GM23338 (cell line): ENCODE measurements at regions not wholly inside any gene's neighbourhood (a gene's known extent, or its start where the extent isn't known, plus 50 kb on each side); places are given as distances from the start of the nearest gene placed in this dataset.

Source experiments
- ATAC-seq: fragments of 200-7000 bp; cut with Tn5 transposase; 3 replicates; pipeline ENCODE4 v1.9.1; 2020
- DNase-seq: peaks from one replicate; pipeline ENCODE4 v3.0.0-alpha.2; 2015; ENCODE audit warnings: low spot score
- H2AFZ ChIP-seq: fragments of 200-600 bp; sonication (generic); 2 replicates; pipeline ENCODE4 v1.8.0; 2016; ENCODE audit warnings: antibody characterized with exemption, mild to moderate bottlenecking, moderate library complexity
- H3F3A ChIP-seq: fragments of 200-600 bp; sonication (generic); replicated peaks from 2 replicates; pipeline ENCODE4 v1.8.0; 2017; ENCODE audit warnings: antibody characterized with exemption, mixed run types, low read depth
- H3K27ac ChIP-seq: fragments of 200-600 bp; sonication (generic); 2 replicates; pipeline ENCODE4 v1.6.1; 2016; ENCODE audit warnings: low read depth
- H3K27me3 ChIP-seq: fragments of 200-600 bp; sonication (generic); 2 replicates; pipeline ENCODE4 v1.8.0; 2016; ENCODE audit warnings: mild to moderate bottlenecking, mixed run types, moderate library complexity; ENCODE audit not compliant: insufficient read depth
- H3K36me3 ChIP-seq: fragments of 200-600 bp; sonication (generic); 2 replicates; pipeline ENCODE4 v1.8.0; 2016; ENCODE audit warnings: mild to moderate bottlenecking; ENCODE audit not compliant: insufficient read depth
- H3K4me1 ChIP-seq: fragments of 200-600 bp; sonication (generic); 2 replicates; pipeline ENCODE4 v1.8.0; 2016; ENCODE audit warnings: mild to moderate bottlenecking, moderate library complexity; ENCODE audit not compliant: insufficient read depth
- H3K4me2 ChIP-seq: fragments of 200-600 bp; sonication (generic); 2 replicates; pipeline ENCODE4 v1.7.1; 2017; ENCODE audit warnings: mixed run types
- H3K4me3 ChIP-seq: fragments of 200-600 bp; sonication (generic); 2 replicates; pipeline ENCODE4 v1.6.1; 2016; ENCODE audit warnings: mixed run types
- H3K79me2 ChIP-seq: fragments of 200-600 bp; sonication (generic); replicated peaks from 2 replicates; pipeline ENCODE4 v1.8.0; 2017; ENCODE audit warnings: mild to moderate bottlenecking; ENCODE audit not compliant: insufficient read depth
- H3K9me2 ChIP-seq: fragments of 200-600 bp; sonication (generic); 2 replicates; pipeline ENCODE4 v1.8.0; 2017; ENCODE audit not compliant: insufficient read depth
- H4K20me1 ChIP-seq: fragments of 200-600 bp; sonication (generic); replicated peaks from 2 replicates; pipeline ENCODE4 v1.8.0; 2017; ENCODE audit warnings: mild to moderate bottlenecking; ENCODE audit not compliant: insufficient read depth
- H3K27ac Mint-ChIP-seq: 2 replicates; pipeline ENCODE4 v1.8.0; 2020; ENCODE audit warnings: inconsistent platforms, mild to moderate bottlenecking, moderate library complexity, mixed read lengths
- H3K27me3 Mint-ChIP-seq: 3 replicates; pipeline ENCODE4 v1.8.0; 2022; ENCODE audit warnings: low read depth, mild to moderate bottlenecking, moderate library complexity, mixed read lengths, inconsistent platforms; ENCODE audit not compliant: insufficient read depth, poor library complexity
- H3K36me3 Mint-ChIP-seq: 3 replicates; pipeline ENCODE4 v1.8.0; 2021; ENCODE audit warnings: low read depth, mild to moderate bottlenecking, inconsistent platforms, moderate library complexity, mixed read lengths
- H3K4me1 Mint-ChIP-seq: 3 replicates; pipeline ENCODE4 v1.8.0; 2020; ENCODE audit warnings: mild to moderate bottlenecking, inconsistent platforms, mixed read lengths
- H3K4me3 Mint-ChIP-seq: 3 replicates; pipeline ENCODE4 v1.8.0; 2021; ENCODE audit warnings: moderate library complexity, mild to moderate bottlenecking, inconsistent platforms, mixed read lengths
- H3K9me3 Mint-ChIP-seq: 3 replicates; pipeline ENCODE4 v1.8.0; 2020; ENCODE audit warnings: moderate library complexity, mild to moderate bottlenecking, inconsistent platforms, mixed read lengths
- EZH2 ChIP-seq: fragments of 200-600 bp; sonication (generic); IDR thresholded peaks from one replicate; pipeline ENCODE4 v1.8.0; 2017; ENCODE audit warnings: antibody characterized with exemption, mild to moderate bottlenecking, low read depth; ENCODE audit not compliant: unreplicated experiment
- POLR2AphosphoS5 ChIP-seq: IDR thresholded peaks from 2 replicates; pipeline ENCODE4 v1.6.1; 2016; ENCODE audit warnings: antibody characterized with exemption, low read depth
- ZNF114 ChIP-seq: fragments of 250-450 bp; sonication (Bioruptor Pico); IDR thresholded peaks from 2 replicates; pipeline ENCODE4 v1.5.0; 2020; ENCODE audit warnings: mild to moderate bottlenecking, moderate library complexity
- TF ChIP-seq, protein P1 (sequence below): IDR thresholded peaks from 2 replicates; pipeline ENCODE4 v1.6.1; 2016; ENCODE audit warnings: antibody characterized with exemption
- TF ChIP-seq, protein P2 (sequence below): fragments of 250-450 bp; sonication (Bioruptor Pico); IDR thresholded peaks from 2 replicates; pipeline ENCODE4 v1.5.0; 2020; ENCODE audit warnings: mild to moderate bottlenecking, moderate library complexity

DNA sequence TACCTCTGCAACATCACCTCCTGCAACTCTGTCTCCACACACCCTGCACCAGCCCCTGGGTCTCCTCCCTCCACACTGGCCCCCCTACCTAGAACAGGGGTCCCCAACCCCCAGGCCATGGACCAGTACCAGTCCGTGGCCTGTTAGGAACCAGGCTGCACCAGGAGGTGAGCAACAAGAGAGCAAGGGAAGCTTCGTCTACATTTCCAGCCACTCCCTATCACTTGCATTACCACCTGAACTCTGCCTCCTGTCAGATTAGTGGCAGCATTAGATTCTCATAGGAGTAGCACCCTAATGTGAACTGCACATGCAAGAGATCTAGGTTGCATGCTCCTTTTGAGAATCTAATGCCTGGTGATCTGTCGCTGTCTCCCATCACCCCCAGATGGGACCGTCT lies 108.8 kb upstream of the WDR11 start:
- no peaks in the 10 kb centered on the region for H4K20me1 ChIP-seq
- no peak overlapping the region for H2AFZ ChIP-seq
- TF ChIP-seq, protein P1, sequence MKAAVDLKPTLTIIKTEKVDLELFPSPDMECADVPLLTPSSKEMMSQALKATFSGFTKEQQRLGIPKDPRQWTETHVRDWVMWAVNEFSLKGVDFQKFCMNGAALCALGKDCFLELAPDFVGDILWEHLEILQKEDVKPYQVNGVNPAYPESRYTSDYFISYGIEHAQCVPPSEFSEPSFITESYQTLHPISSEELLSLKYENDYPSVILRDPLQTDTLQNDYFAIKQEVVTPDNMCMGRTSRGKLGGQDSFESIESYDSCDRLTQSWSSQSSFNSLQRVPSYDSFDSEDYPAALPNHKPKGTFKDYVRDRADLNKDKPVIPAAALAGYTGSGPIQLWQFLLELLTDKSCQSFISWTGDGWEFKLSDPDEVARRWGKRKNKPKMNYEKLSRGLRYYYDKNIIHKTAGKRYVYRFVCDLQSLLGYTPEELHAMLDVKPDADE: no peak
- no peak for TF ChIP-seq POLR2AphosphoS5
- no peak for TF ChIP-seq ZNF114 (CRISPR knock-in tag)
- no peak overlapping the region for H3K4me2 ChIP-seq
- Mint-ChIP-seq H3K4me3 (no peak overlapping the region), H3K4me1 (peaks cover 11% of the 10 kb centered on the region), H3K9me3 (peaks cover 2% of the 10 kb centered on the region; the same call in 1 of the 3 replicates), H3K36me3 (no peaks in the 10 kb centered on the region), H3K27ac (no peak overlapping the region), H3K27me3 (no peaks in the 10 kb centered on the region)
- H3K36me3 ChIP-seq: no peaks in the 10 kb centered on the region
- H3K4me3 ChIP-seq: no peak overlapping the region
- ATAC-seq: no peak
- H3K27ac ChIP-seq: no peak overlapping the region
- H3K79me2 ChIP-seq: no peaks in the 10 kb centered on the region
- H3K9me2 ChIP-seq: peaks cover 10% of the 10 kb centered on the region; the same call in 1 of the 2 replicates
- DNase-seq: no peak
- H3K27me3 ChIP-seq: no peaks in the 10 kb centered on the region
- no peaks in the 10 kb centered on the region; the same call in 1 of the 2 replicates for H3K4me1 ChIP-seq
- no peaks in the 10 kb centered on the region for H3F3A ChIP-seq

DNA sequence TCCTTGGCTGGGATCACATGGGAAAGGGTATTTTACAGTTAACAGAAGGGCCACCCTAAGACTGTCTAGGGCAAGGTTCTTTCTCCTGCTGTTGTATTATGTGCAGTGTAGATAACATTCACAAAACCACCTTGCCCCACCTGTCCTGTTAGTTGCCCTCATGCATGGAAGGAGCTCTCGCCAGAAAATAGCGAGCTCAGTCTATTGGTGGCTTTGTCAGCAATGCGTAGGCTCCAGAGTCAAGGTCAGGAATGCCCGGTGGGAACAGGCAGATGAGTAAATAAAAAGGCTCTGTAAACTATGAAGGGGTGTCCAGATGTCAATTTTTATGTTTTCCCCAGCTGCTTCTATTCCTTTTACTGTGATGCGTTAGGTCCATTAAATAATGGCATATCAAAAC lies 107.1 kb upstream of the WDR11 start:
- Histone ChIP-seq H3K27me3 (no peaks in the 10 kb centered on the region), H3K9me2 (peaks cover 10% of the 10 kb centered on the region; the same call in 1 of the 2 replicates), H4K20me1 (no peaks in the 10 kb centered on the region), H3F3A (no peaks in the 10 kb centered on the region), H3K27ac (no peak overlapping the region), H3K79me2 (no peaks in the 10 kb centered on the region), H3K4me3 (no peak overlapping the region), H3K4me2 (no peak overlapping the region), H3K4me1 (no peaks in the 10 kb centered on the region; the same call in none of the 2 replicates), H3K36me3 (no peaks in the 10 kb centered on the region), H2AFZ (no peak overlapping the region)
- no peak for TF ChIP-seq ZNF114 (CRISPR knock-in tag)
- TF ChIP-seq EZH2: no peak
- TF ChIP-seq, protein P2, sequence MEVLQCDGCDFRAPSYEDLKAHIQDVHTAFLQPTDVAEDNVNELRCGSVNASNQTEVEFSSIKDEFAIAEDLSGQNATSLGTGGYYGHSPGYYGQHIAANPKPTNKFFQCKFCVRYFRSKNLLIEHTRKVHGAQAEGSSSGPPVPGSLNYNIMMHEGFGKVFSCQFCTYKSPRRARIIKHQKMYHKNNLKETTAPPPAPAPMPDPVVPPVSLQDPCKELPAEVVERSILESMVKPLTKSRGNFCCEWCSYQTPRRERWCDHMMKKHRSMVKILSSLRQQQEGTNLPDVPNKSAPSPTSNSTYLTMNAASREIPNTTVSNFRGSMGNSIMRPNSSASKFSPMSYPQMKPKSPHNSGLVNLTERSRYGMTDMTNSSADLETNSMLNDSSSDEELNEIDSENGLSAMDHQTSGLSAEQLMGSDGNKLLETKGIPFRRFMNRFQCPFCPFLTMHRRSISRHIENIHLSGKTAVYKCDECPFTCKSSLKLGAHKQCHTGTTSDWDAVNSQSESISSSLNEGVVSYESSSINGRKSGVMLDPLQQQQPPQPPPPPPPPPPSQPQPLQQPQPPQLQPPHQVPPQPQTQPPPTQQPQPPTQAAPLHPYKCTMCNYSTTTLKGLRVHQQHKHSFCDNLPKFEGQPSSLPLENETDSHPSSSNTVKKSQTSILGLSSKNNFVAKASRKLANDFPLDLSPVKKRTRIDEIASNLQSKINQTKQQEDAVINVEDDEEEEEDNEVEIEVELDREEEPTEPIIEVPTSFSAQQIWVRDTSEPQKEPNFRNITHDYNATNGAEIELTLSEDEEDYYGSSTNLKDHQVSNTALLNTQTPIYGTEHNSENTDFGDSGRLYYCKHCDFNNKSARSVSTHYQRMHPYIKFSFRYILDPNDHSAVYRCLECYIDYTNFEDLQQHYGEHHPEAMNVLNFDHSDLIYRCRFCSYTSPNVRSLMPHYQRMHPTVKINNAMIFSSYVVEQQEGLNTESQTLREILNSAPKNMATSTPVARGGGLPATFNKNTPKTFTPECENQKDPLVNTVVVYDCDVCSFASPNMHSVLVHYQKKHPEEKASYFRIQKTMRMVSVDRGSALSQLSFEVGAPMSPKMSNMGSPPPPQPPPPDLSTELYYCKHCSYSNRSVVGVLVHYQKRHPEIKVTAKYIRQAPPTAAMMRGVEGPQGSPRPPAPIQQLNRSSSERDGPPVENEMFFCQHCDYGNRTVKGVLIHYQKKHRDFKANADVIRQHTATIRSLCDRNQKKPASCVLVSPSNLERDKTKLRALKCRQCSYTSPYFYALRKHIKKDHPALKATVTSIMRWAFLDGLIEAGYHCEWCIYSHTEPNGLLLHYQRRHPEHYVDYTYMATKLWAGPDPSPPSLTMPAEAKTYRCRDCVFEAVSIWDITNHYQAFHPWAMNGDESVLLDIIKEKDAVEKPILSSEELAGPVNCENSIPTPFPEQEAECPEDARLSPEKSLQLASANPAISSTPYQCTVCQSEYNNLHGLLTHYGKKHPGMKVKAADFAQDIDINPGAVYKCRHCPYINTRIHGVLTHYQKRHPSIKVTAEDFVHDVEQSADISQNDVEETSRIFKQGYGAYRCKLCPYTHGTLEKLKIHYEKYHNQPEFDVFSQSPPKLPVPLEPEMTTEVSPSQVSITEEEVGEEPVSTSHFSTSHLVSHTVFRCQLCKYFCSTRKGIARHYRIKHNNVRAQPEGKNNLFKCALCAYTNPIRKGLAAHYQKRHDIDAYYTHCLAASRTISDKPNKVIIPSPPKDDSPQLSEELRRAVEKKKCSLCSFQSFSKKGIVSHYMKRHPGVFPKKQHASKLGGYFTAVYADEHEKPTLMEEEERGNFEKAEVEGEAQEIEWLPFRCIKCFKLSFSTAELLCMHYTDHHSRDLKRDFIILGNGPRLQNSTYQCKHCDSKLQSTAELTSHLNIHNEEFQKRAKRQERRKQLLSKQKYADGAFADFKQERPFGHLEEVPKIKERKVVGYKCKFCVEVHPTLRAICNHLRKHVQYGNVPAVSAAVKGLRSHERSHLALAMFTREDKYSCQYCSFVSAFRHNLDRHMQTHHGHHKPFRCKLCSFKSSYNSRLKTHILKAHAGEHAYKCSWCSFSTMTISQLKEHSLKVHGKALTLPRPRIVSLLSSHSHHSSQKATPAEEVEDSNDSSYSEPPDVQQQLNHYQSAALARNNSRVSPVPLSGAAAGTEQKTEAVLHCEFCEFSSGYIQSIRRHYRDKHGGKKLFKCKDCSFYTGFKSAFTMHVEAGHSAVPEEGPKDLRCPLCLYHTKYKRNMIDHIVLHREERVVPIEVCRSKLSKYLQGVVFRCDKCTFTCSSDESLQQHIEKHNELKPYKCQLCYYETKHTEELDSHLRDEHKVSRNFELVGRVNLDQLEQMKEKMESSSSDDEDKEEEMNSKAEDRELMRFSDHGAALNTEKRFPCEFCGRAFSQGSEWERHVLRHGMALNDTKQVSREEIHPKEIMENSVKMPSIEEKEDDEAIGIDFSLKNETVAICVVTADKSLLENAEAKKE (CRISPR knock-in tag): no peak
- peaks cover 11% of the 10 kb centered on the region for H3K4me1 Mint-ChIP-seq
- no peak for DNase-seq
- H3K36me3 Mint-ChIP-seq: no peaks in the 10 kb centered on the region
- ATAC-seq: no peak
- no peaks in the 10 kb centered on the region for H3K27me3 Mint-ChIP-seq
- H3K9me3 Mint-ChIP-seq: no peaks in the 10 kb centered on the region
- H3K4me3 Mint-ChIP-seq: no peak overlapping the region
- H3K27ac Mint-ChIP-seq: no peak overlapping the region
